Astrocyte (in vitro differentiated cells and primary cell): ENCODE measurements at regions not wholly inside any gene's neighbourhood (a gene's known extent, or its start where the extent isn't known, plus 50 kb on each side); places are given as distances from the start of the nearest gene placed in this dataset.

ENCODE experiments used
- DNase-seq: peaks from one replicate; pipeline ENCODE4 v3.0.0-alpha.2; 2010; ENCODE audit warnings: low read depth
- FAIRE-seq: peaks from 2 replicates; lab custom pipeline; 2011; peaks lifted over from hg19 to GRCh38; lab: Jason Lieb, UNC
- H2AFZ ChIP-seq: 2 replicates; pipeline ENCODE4 v1.6.0; 2012; ENCODE audit warnings: low read depth, low read length, inconsistent platforms
- H3K27ac ChIP-seq: 2 replicates; pipeline ENCODE4 v1.5.1; 2011; ENCODE audit warnings: low read depth, low read length, inconsistent platforms
- H3K27me3 ChIP-seq: 2 replicates; pipeline ENCODE4 v1.6.0; 2011; ENCODE audit warnings: low read length, inconsistent platforms; ENCODE audit not compliant: insufficient read depth
- H3K36me3 ChIP-seq: 2 replicates; pipeline ENCODE4 v1.5.1; 2011; ENCODE audit warnings: low read length, inconsistent platforms; ENCODE audit not compliant: insufficient read depth
- H3K4me1 ChIP-seq: 2 replicates; pipeline ENCODE4 v1.5.1; 2011; ENCODE audit warnings: low read length, inconsistent platforms; ENCODE audit not compliant: insufficient read depth
- H3K4me2 ChIP-seq: 2 replicates; pipeline ENCODE4 v1.6.0; 2012; ENCODE audit warnings: low read length, inconsistent platforms
- H3K4me3 ChIP-seq: 2 replicates; pipeline ENCODE4 v1.5.1; 2011; ENCODE audit warnings: low read depth, mild to moderate bottlenecking, low read length, inconsistent platforms; ENCODE audit not compliant: insufficient read depth
- H3K79me2 ChIP-seq: 2 replicates; pipeline ENCODE4 v1.6.0; 2012; ENCODE audit warnings: mild to moderate bottlenecking, low read length, inconsistent platforms; ENCODE audit not compliant: insufficient read depth
- H3K9ac ChIP-seq: 2 replicates; pipeline ENCODE4 v1.6.0; 2012; ENCODE audit warnings: mild to moderate bottlenecking, low read length, inconsistent platforms
- H3K9me3 ChIP-seq: 2 replicates; pipeline ENCODE4 v1.5.1; 2012; ENCODE audit warnings: low read depth, mild to moderate bottlenecking, low read length, inconsistent platforms; ENCODE audit not compliant: insufficient read depth
- H4K20me1 ChIP-seq: 2 replicates; pipeline ENCODE4 v1.6.0; 2012; ENCODE audit warnings: low read length, inconsistent platforms; ENCODE audit not compliant: insufficient read depth
- H3K27ac Mint-ChIP-seq: one replicate; pipeline ENCODE4 v1.8.0; 2021; ENCODE audit warnings: mild to moderate bottlenecking, mixed read lengths; ENCODE audit not compliant: unreplicated experiment
- H3K27me3 Mint-ChIP-seq: one replicate; pipeline ENCODE4 v1.8.0; 2021; ENCODE audit warnings: low read depth, mixed read lengths; ENCODE audit not compliant: unreplicated experiment
- H3K36me3 Mint-ChIP-seq: one replicate; pipeline ENCODE4 v1.8.0; 2021; ENCODE audit warnings: low read depth, mixed read lengths; ENCODE audit not compliant: unreplicated experiment
- H3K4me1 Mint-ChIP-seq: one replicate; pipeline ENCODE4 v1.8.0; 2021; ENCODE audit warnings: low read depth, mixed read lengths; ENCODE audit not compliant: unreplicated experiment
- H3K4me3 Mint-ChIP-seq: one replicate; pipeline ENCODE4 v1.8.0; 2021; ENCODE audit warnings: mild to moderate bottlenecking, moderate library complexity, mixed read lengths; ENCODE audit not compliant: unreplicated experiment
- H3K9me3 Mint-ChIP-seq: one replicate; pipeline ENCODE4 v1.8.0; 2021; ENCODE audit warnings: mild to moderate bottlenecking, mixed read lengths; ENCODE audit not compliant: unreplicated experiment
- CTCF ChIP-seq: IDR thresholded peaks from 2 replicates; pipeline ENCODE4 v1.5.1; 2011; ENCODE audit warnings: low read depth, mild to moderate bottlenecking, inconsistent platforms, low read length, moderate library complexity; ENCODE audit not compliant: insufficient read depth
- EZH2 ChIP-seq: IDR thresholded peaks from 2 replicates; pipeline ENCODE4 v1.6.1; 2012; ENCODE audit warnings: mild to moderate bottlenecking, low read length, inconsistent platforms; ENCODE audit not compliant: insufficient read depth

- Histone ChIP-seq H3K4me3 (no peak overlapping the region), H3K4me2 (no peak overlapping the region), H3K36me3 (no peaks in the 10 kb centered on the region), H3K9ac (no peak overlapping the region), H3K27ac (no peak overlapping the region), H4K20me1 (no peaks in the 10 kb centered on the region), H3K79me2 (no peaks in the 10 kb centered on the region), H3K9me3 (no peaks in the 10 kb centered on the region), H3K27me3 (no peaks in the 10 kb centered on the region), H3K4me1 (peaks cover 19% of the 10 kb centered on the region), H2AFZ (no peak overlapping the region)
- Mint-ChIP-seq H3K27ac (no peak overlapping the region), H3K4me3 (no peak overlapping the region), H3K4me1 (peaks cover 12% of the 10 kb centered on the region), H3K27me3 (peaks cover 2% of the 10 kb centered on the region), H3K9me3 (peaks cover 2% of the 10 kb centered on the region), H3K36me3 (no peaks in the 10 kb centered on the region)
- FAIRE-seq (no peak), DNase-seq (no peak)
- no peak for TF ChIP-seq EZH2
- no peak for TF ChIP-seq CTCF
These were observed 125.3 kb downstream of the DAD1 start for GRCh38 chr14:22463763-22464173.

- TF ChIP-seq CTCF, result no peak
- TF ChIP-seq EZH2, result no peak
- H3K36me3 Mint-ChIP-seq, result no peaks in the 10 kb centered on the region
These were observed 126.1 kb downstream of the DAD1 start for GRCh38 chr14:22462923-22463322.

GRCh38 chr14:22460461-22461195 is 128.4 kb downstream of the DAD1 start:
- no peaks in the 10 kb centered on the region for H3K36me3 Mint-ChIP-seq
- Histone ChIP-seq H3K4me2 (no peak overlapping the region), H3K79me2 (no peaks in the 10 kb centered on the region), H3K4me3 (no peak overlapping the region), H3K9me3 (no peaks in the 10 kb centered on the region), H3K9ac (no peak overlapping the region), H2AFZ (no peak overlapping the region), H4K20me1 (no peaks in the 10 kb centered on the region), H3K27ac (no peak overlapping the region), H3K4me1 (peaks cover 7% of the 10 kb centered on the region), H3K27me3 (peaks cover 14% of the 10 kb centered on the region), H3K36me3 (no peaks in the 10 kb centered on the region)
- H3K4me3 Mint-ChIP-seq, result no peak overlapping the region
- no peak overlapping the region for H3K27ac Mint-ChIP-seq
- peak; percentile 89 for DNase-seq
- peaks cover 2% of the 10 kb centered on the region for H3K9me3 Mint-ChIP-seq
- no peak for FAIRE-seq
- peaks cover 23% of the 10 kb centered on the region for H3K27me3 Mint-ChIP-seq
- peaks cover 7% of the 10 kb centered on the region for H3K4me1 Mint-ChIP-seq
- TF ChIP-seq CTCF (no peak), EZH2 (no peak)

More at GRCh38 chr14:22462923-22463322, 126.1 kb downstream of the DAD1 start:
- Histone ChIP-seq H3K9ac (no peak overlapping the region), H3K4me2 (no peak overlapping the region), H3K27ac (no peak overlapping the region), H3K9me3 (no peaks in the 10 kb centered on the region), H3K36me3 (no peaks in the 10 kb centered on the region), H2AFZ (no peak overlapping the region), H4K20me1 (no peaks in the 10 kb centered on the region), H3K79me2 (no peaks in the 10 kb centered on the region), H3K4me3 (no peak overlapping the region), H3K27me3 (peaks cover 3% of the 10 kb centered on the region), H3K4me1 (peaks cover 19% of the 10 kb centered on the region)
- H3K27me3 Mint-ChIP-seq, result peaks cover 10% of the 10 kb centered on the region
- DNase-seq, result no peak
- no peak overlapping the region for H3K4me3 Mint-ChIP-seq
- H3K27ac Mint-ChIP-seq, result no peak overlapping the region
- H3K4me1 Mint-ChIP-seq, result peaks cover 12% of the 10 kb centered on the region
- no peak for FAIRE-seq
- peaks cover 2% of the 10 kb centered on the region for H3K9me3 Mint-ChIP-seq
